Colonic mucosa (tissue), 4 donors: ENCODE measurements at regions not wholly inside any gene's neighbourhood (a gene's known extent, or its start where the extent isn't known, plus 50 kb on each side); places are given as distances from the start of the nearest gene placed in this dataset.

Experiments used
- DNase-seq: peaks from one replicate; pipeline ENCODE4 v3.0.0-alpha.2; 2020
- H3K27ac ChIP-seq: fragments of 200-600 bp; one replicate; pipeline ENCODE4 v1.8.0; 2021
- H3K27me3 ChIP-seq: fragments of 200-600 bp; one replicate; pipeline ENCODE4 v1.8.0; 2021
- H3K36me3 ChIP-seq: fragments of 200-600 bp; one replicate; pipeline ENCODE4 v1.8.0; 2021
- H3K4me1 ChIP-seq: fragments of 200-600 bp; one replicate; pipeline ENCODE4 v1.8.0; 2021; ENCODE audit warnings: mild to moderate bottlenecking
- H3K4me3 ChIP-seq: fragments of 200-600 bp; one replicate; pipeline ENCODE4 v1.8.0; 2021
- H3K9ac ChIP-seq, 2 donors: one replicate each; pipeline ENCODE4 v1.7.0; 2013; ENCODE audit warnings: control low read depth in 2 of 2, low read depth in 2 of 2, low read length in 2 of 2
- H3K9me3 ChIP-seq: fragments of 200-600 bp; one replicate; pipeline ENCODE4 v1.8.0; 2021
- CTCF ChIP-seq: fragments of 200-600 bp; IDR thresholded peaks from one replicate; pipeline ENCODE4 v1.8.0; 2022; ENCODE audit warnings: antibody characterized with exemption, mild to moderate bottlenecking
- intact Hi-C: fragments of 100-400 bp; cut with DNase I; formaldehyde crosslinking; loops from one replicate; pipeline ENCODE4 v1.14.1; 2022
- donor health status: healthy.
- donor health status: DM: no; HTN: no; CAD: no.
- donor health status: DM: no; HTN: no; CAD: no.

GRCh38 chr7:13159467-13160184 is 472.2 kb downstream of the ARL4A start:
- intact Hi-C loops: no loop called here
- Histone ChIP-seq H3K36me3 (no peaks in the 10 kb centered on the region), H3K9ac (no peak overlapping the region), H3K27me3 (no peaks in the 10 kb centered on the region), H3K9me3 (no peaks in the 10 kb centered on the region), H3K4me3 (no peak overlapping the region), H3K27ac (no peak overlapping the region), H3K4me1 (no peaks in the 10 kb centered on the region)
- no peak for TF ChIP-seq CTCF
- no peak for DNase-seq

GRCh38 chr7:13161125-13161524 is 473.7 kb downstream of the ARL4A start:
- H3K9me3 ChIP-seq: no peaks in the 10 kb centered on the region
- H3K36me3 ChIP-seq: no peaks in the 10 kb centered on the region
- no peak overlapping the region for H3K9ac ChIP-seq
- H3K4me3 ChIP-seq: no peak overlapping the region
- intact Hi-C loops: no loop called here
- no peak overlapping the region for H3K27ac ChIP-seq
- H3K4me1 ChIP-seq: no peaks in the 10 kb centered on the region
- DNase-seq: no peak
- no peak for TF ChIP-seq CTCF
- H3K27me3 ChIP-seq: no peaks in the 10 kb centered on the region

- H3K9me3 ChIP-seq: no peaks in the 10 kb centered on the region
- H3K36me3 ChIP-seq: no peaks in the 10 kb centered on the region
- TF ChIP-seq CTCF: no peak
- H3K27me3 ChIP-seq: no peaks in the 10 kb centered on the region
- no peak overlapping the region for H3K4me3 ChIP-seq
- intact Hi-C loops: no loop called here
- no peak overlapping the region for H3K9ac ChIP-seq
- no peaks in the 10 kb centered on the region for H3K4me1 ChIP-seq
- H3K27ac ChIP-seq: no peak overlapping the region
- DNase-seq: no peak
Measured at GRCh38 chr7:13165854-13166253, 478.4 kb downstream of the ARL4A start.

- no peak for TF ChIP-seq CTCF
- Histone ChIP-seq H3K4me3 (no peak overlapping the region), H3K27ac (no peak overlapping the region), H3K9me3 (no peaks in the 10 kb centered on the region), H3K36me3 (no peaks in the 10 kb centered on the region), H3K4me1 (no peaks in the 10 kb centered on the region), H3K9ac (no peak overlapping the region), H3K27me3 (no peaks in the 10 kb centered on the region)
- no peak for DNase-seq
- intact Hi-C loops: no loop called here
Measured at GRCh38 chr7:13166801-13167200, 479.4 kb downstream of the ARL4A start.

GRCh38 chr7:13169356-13169755 is 481.9 kb downstream of the ARL4A start:
- no peak for DNase-seq
- no peak for TF ChIP-seq CTCF
- Histone ChIP-seq H3K36me3 (no peaks in the 10 kb centered on the region), H3K27ac (no peak overlapping the region), H3K9ac (no peak overlapping the region), H3K9me3 (no peaks in the 10 kb centered on the region), H3K4me1 (no peaks in the 10 kb centered on the region), H3K27me3 (no peaks in the 10 kb centered on the region), H3K4me3 (no peak overlapping the region)
- intact Hi-C loops: no loop called here
